ENCODE measurements at regions not wholly inside any gene's neighbourhood (a gene's known extent, or its start where the extent isn't known, plus 50 kb on each side); places are given as distances from the start of the nearest gene placed in this dataset.

DNA sequence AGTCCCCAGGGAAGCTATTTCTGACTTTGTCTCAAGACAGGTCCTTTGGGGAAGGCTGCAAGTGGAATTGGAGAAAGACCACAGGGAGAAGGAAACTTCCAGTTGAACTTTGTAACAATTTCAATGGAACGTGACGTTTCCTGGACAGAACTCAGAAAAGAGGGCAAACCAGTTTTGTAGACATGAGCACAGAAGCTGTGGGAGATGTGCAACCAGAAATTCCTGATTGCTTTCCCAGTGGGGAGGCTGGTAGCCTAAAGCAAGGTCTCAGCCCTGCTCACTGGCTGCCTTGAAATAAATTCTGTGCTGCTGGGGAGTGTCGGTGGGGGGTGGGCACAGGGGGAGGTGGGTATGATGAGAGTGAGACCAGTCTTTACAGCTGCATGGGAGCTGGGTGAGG, 1206.7 kb upstream of the ADGRL2 start:
- no peak overlapping the region for H3K4me3 ChIP-seq (ENCODE audit: low read depth, low read length, poor library complexity, severe bottlenecking)
- H3F3A ChIP-seq (ENCODE audit: insufficient read depth, low read length), result no peaks in the 10 kb centered on the region
- no peaks in the 10 kb centered on the region for H3K9me2 ChIP-seq (ENCODE audit: low read depth, low read length)
- no peak overlapping the region for H3K27ac ChIP-seq (ENCODE audit: low read depth, low read length, poor library complexity, severe bottlenecking)
- no peak overlapping the region for H2AFZ ChIP-seq (ENCODE audit: low read length)
- TF ChIP-seq CTCF (IDR thresholded peaks at IDR 0.05; ENCODE audit: low read length) (no peak), EZH2 (IDR thresholded peaks at IDR 0.05; ENCODE audit: borderline replicate concordance, low read length) (no peak)
- H3K36me3 ChIP-seq (ENCODE audit: insufficient read depth, low read length), result no peaks in the 10 kb centered on the region
- no peaks in the 10 kb centered on the region for H4K20me1 ChIP-seq (ENCODE audit: insufficient read depth, low read length)
- no peaks in the 10 kb centered on the region for H3K79me2 ChIP-seq (ENCODE audit: insufficient read depth, low read length)
- no peak overlapping the region for H3K4me2 ChIP-seq (ENCODE audit: low read length)
- no peaks in the 10 kb centered on the region for H3K4me1 ChIP-seq (ENCODE audit: insufficient read depth, low read length, severe bottlenecking)
- H3K9ac ChIP-seq (ENCODE audit: low read length), result no peak overlapping the region
- H3K27me3 ChIP-seq (ENCODE audit: insufficient read depth, low read length), result no peaks in the 10 kb centered on the region
- H3K9me3 ChIP-seq (ENCODE audit: low read length), result no peaks in the 10 kb centered on the region

- no peak overlapping the region for H3K4me2 ChIP-seq (ENCODE audit: low read length)
- TF ChIP-seq CTCF (IDR thresholded peaks at IDR 0.05; ENCODE audit: low read length) (no peak), EZH2 (IDR thresholded peaks at IDR 0.05; ENCODE audit: borderline replicate concordance, low read length) (no peak)
- no peak overlapping the region for H3K4me3 ChIP-seq (ENCODE audit: low read depth, low read length, poor library complexity, severe bottlenecking)
- no peaks in the 10 kb centered on the region for H3K4me1 ChIP-seq (ENCODE audit: insufficient read depth, low read length, severe bottlenecking)
- no peak overlapping the region for H2AFZ ChIP-seq (ENCODE audit: low read length)
- H3F3A ChIP-seq (ENCODE audit: insufficient read depth, low read length), result no peaks in the 10 kb centered on the region
- H4K20me1 ChIP-seq (ENCODE audit: insufficient read depth, low read length), result no peaks in the 10 kb centered on the region
- H3K27ac ChIP-seq (ENCODE audit: low read depth, low read length, poor library complexity, severe bottlenecking), result no peak overlapping the region
- H3K9me3 ChIP-seq (ENCODE audit: low read length), result no peaks in the 10 kb centered on the region
- no peaks in the 10 kb centered on the region for H3K27me3 ChIP-seq (ENCODE audit: insufficient read depth, low read length)
- no peaks in the 10 kb centered on the region for H3K79me2 ChIP-seq (ENCODE audit: insufficient read depth, low read length)
- H3K9ac ChIP-seq (ENCODE audit: low read length), result no peak overlapping the region
- no peaks in the 10 kb centered on the region for H3K9me2 ChIP-seq (ENCODE audit: low read depth, low read length)
- H3K36me3 ChIP-seq (ENCODE audit: insufficient read depth, low read length), result no peaks in the 10 kb centered on the region
These were observed 1207.5 kb upstream of the ADGRL2 start for GRCh38 chr1:80593197-80593596.

DNA sequence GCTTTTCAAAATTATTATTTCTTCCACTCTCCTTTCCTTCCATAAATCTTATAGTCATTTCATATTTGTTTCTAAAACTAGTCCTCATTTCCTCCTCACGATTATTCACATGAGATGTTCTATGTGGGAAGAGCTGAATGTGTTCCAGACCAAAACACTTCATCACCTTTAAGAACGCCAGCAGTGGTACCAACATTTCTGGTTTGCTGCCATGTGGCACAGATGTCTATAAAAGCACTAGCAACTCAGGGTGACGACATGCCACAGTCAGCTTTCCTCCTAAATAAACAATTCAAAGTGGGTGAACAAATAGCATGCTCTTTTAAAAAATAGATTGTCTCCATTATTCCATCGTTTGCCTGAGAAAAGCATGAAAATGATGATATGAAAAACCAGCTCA, 1217.8 kb upstream of the ADGRL2 start:
- Histone ChIP-seq H3K9me2 (ENCODE audit: low read depth, low read length) (no peaks in the 10 kb centered on the region), H3K4me3 (ENCODE audit: low read depth, low read length, poor library complexity, severe bottlenecking) (no peak overlapping the region), H3F3A (ENCODE audit: insufficient read depth, low read length) (no peaks in the 10 kb centered on the region), H3K36me3 (ENCODE audit: insufficient read depth, low read length) (no peaks in the 10 kb centered on the region), H3K9me3 (ENCODE audit: low read length) (no peaks in the 10 kb centered on the region), H3K27ac (ENCODE audit: low read depth, low read length, poor library complexity, severe bottlenecking) (no peak overlapping the region), H3K79me2 (ENCODE audit: insufficient read depth, low read length) (no peaks in the 10 kb centered on the region), H4K20me1 (ENCODE audit: insufficient read depth, low read length) (no peaks in the 10 kb centered on the region), H3K27me3 (ENCODE audit: insufficient read depth, low read length) (no peaks in the 10 kb centered on the region), H3K9ac (ENCODE audit: low read length) (no peak overlapping the region), H3K4me2 (ENCODE audit: low read length) (no peak overlapping the region), H3K4me1 (ENCODE audit: insufficient read depth, low read length, severe bottlenecking) (no peaks in the 10 kb centered on the region), H2AFZ (ENCODE audit: low read length) (no peak overlapping the region)
- no peak for TF ChIP-seq CTCF (IDR thresholded peaks at IDR 0.05; ENCODE audit: low read length)
- no peak for TF ChIP-seq EZH2 (IDR thresholded peaks at IDR 0.05; ENCODE audit: borderline replicate concordance, low read length)
